Skeletal muscle tissue (tissue), 3 donors: ENCODE measurements at regions not wholly inside any gene's neighbourhood (a gene's known extent, or its start where the extent isn't known, plus 50 kb on each side); places are given as distances from the start of the nearest gene placed in this dataset.

Experiments
- H3K27ac ChIP-seq: one replicate; pipeline ENCODE4 v1.7.0; 2013; ENCODE audit warnings: mild to moderate bottlenecking, low read depth, low read length, inconsistent platforms
- H3K27me3 ChIP-seq, 3 donors: one replicate each; pipeline ENCODE4 v1.7.0; 2013; ENCODE audit warnings: low read length in 3 of 3; ENCODE audit not compliant: control insufficient read depth in 3 of 3, insufficient read depth in 3 of 3
- H3K36me3 ChIP-seq, 3 donors: one replicate each; pipeline ENCODE4 v1.7.0; 2013; ENCODE audit warnings: low read length in 3 of 3; ENCODE audit not compliant: control insufficient read depth in 3 of 3, insufficient read depth in 3 of 3
- H3K4me1 ChIP-seq, 3 donors: one replicate each; pipeline ENCODE4 v1.7.0; 2013; ENCODE audit warnings: low read length in 3 of 3, mild to moderate bottlenecking in 3 of 3; ENCODE audit not compliant: control insufficient read depth in 3 of 3, insufficient read depth in 3 of 3
- H3K4me3 ChIP-seq, 3 donors: one replicate each; pipeline ENCODE4 v1.7.0; 2013; ENCODE audit warnings: low read length in 3 of 3
- H3K9ac ChIP-seq, 3 donors: one replicate each; pipeline ENCODE4 v1.7.0; 2013; ENCODE audit warnings: low read length in 3 of 3, mild to moderate bottlenecking in 3 of 3, moderate library complexity in 2 of 3, low read depth in 1 of 3
- H3K9me3 ChIP-seq, 3 donors: one replicate each; pipeline ENCODE4 v1.7.0; 2013; ENCODE audit warnings: low read length in 3 of 3; ENCODE audit not compliant: control insufficient read depth in 3 of 3
- donor health status: Osteomylitis.

DNA sequence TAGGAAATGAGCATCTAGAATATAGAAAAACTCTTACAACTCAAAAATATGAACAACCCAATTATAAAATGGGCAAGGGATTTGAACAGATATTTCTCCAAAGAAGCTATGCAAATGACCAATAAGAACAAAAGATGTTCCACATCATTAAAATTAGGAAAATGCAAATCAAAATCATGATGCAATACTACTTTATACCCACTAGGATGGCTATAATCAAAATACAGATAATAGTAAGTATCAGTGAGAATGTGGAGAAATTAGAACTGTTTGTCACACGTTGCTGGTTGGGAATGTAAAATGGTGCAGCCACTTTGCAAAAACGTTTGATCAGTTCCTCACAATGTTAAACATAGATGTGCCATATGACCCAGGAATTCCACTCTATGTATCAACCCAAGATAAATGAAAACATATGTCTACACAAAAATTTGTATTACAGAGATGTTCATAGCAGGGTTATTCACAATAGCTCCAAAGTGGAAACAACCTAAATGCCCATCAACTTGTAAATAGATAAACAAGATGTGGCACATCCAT lies 558.4 kb downstream of the SLC4A3 start:
- Histone ChIP-seq H3K9me3 (no peaks in the 10 kb centered on the region), H3K27ac (no peak overlapping the region), H3K4me1 (no peaks in the 10 kb centered on the region), H3K27me3 (no peaks in the 10 kb centered on the region), H3K36me3 (no peaks in the 10 kb centered on the region), H3K4me3 (no peak overlapping the region), H3K9ac (no peak overlapping the region)

- Histone ChIP-seq H3K36me3 (no peaks in the 10 kb centered on the region), H3K27me3 (no peaks in the 10 kb centered on the region), H3K27ac (no peak overlapping the region), H3K4me1 (no peaks in the 10 kb centered on the region), H3K9ac (no peak overlapping the region), H3K9me3 (peaks cover 0 to 4% (median 2%) of the 10 kb centered on the region in 3 donors), H3K4me3 (no peak overlapping the region)
Observed at GRCh38 chr2:220188031-220188430, 560.6 kb downstream of the SLC4A3 start.

DNA sequence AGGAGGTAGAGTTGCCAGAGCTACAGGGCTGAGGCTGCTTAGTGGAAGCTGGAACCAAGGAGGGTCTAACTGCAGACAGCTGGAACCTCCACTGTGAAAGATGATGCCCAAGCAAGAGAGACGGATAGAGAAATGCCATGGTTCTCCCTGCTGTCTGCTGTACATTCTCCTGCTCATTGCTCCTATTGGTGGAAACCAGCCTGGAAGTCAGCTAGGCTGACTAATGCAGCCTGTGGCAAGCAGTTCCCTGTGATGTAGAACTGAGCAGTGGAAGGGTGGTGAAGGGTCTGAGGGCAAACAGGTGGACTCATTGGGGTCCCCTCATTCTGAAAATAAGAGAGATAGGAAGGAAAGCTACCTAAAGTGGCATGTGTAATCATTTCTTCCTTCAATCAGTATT lies 563.6 kb downstream of the SLC4A3 start:
- Histone ChIP-seq H3K9me3 (peaks cover 0 to 4% (median 2%) of the 10 kb centered on the region in 3 donors), H3K4me3 (no peak overlapping the region), H3K27ac (no peak overlapping the region), H3K9ac (no peak overlapping the region), H3K4me1 (no peaks in the 10 kb centered on the region), H3K36me3 (no peaks in the 10 kb centered on the region), H3K27me3 (no peaks in the 10 kb centered on the region)

GRCh38 chr2:220191737-220192136 lies 564.3 kb downstream of the SLC4A3 start:
- Histone ChIP-seq H3K9ac (no peak overlapping the region), H3K36me3 (no peaks in the 10 kb centered on the region), H3K4me3 (no peak overlapping the region), H3K4me1 (no peaks in the 10 kb centered on the region), H3K27me3 (no peaks in the 10 kb centered on the region), H3K27ac (no peak overlapping the region), H3K9me3 (peaks cover 0 to 4% (median 2%) of the 10 kb centered on the region in 3 donors)

DNA sequence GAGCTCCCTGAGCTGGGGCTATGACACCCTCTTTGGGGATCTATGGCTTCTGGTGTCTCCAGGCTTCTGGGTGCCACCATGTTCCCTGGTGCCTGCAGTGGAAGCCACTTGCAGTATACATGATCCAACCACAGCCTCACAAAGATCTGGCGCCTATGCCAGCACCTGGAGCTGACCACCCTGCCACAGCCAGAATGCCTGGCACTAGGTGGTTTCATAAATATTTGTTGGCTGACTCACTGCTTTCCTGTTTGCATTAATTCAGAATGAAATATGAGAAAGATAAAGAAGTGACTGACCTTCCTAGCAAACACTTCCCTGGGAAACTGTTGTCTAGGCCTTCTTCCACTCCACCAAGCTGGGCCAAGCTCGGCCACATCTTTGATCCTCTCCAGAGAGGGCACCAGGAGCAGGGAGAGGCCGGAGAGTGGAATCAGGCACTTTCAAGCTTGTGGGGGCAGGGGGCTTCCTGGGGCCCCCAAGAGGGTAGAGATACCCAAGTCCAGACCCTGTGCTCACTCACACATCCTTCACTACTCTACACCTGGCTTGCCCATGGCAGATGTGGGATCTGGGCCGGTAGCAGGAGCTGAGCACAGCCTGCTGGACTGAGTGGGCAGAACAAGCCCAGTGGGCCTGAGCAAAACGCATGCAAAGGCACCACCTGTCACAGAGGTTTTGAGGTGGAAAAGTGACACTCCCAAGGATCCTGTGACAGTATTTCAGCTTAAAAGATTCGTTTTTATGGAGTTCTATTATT lies 565.7 kb downstream of the SLC4A3 start:
- no peak overlapping the region for H3K9ac ChIP-seq

DNA sequence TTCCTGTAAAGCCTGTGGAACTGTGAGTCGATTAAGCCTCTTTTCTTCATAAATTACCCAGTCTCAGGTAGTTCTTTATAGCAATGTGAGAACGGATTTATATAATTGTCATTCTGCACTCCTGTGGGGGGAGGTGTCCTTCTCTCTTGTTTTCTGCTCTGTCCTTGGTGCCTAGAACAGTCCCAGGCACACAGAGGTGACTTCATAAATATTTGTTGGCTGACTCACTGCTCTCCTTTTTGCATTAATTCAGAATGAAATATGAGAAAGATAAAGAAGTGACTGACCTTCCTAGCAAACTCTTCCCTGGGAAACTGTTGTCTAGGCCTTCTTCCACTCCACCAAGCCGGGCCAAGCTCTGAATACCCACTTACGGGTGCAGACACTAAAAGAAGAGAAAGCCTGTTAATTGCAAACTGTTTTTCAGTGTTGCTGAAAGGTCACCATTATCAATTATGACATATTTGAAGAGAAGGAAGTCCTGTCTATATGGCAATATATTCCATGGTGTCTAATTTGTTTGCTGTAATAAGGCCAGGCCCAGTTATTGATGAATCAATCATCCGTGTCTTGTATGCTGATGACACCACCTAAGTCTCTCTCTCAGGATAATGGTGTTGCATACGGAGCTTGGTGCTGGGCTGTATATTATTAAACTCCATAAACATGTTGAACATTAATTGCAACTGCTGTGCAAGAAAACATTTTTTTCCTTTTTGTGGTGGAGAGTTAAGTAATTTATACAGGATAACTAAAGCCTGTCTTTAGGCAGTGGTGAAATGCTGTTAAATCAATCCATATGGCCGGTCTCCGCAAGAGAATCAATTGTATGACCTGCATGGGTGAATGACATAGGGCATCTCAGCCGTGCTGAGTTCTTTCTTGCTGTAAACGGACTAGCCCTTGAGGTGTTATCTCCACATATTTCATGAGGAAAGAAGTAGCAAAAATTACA lies 567.5 kb downstream of the SLC4A3 start:
- no peak overlapping the region for H3K9ac ChIP-seq
- H3K4me1 ChIP-seq: no peaks in the 10 kb centered on the region
- no peak overlapping the region for H3K27ac ChIP-seq
- H3K4me3 ChIP-seq: no peak overlapping the region
- no peaks in the 10 kb centered on the region for H3K36me3 ChIP-seq
- H3K9me3 ChIP-seq: peaks cover 0 to 4% (median 2%) of the 10 kb centered on the region in 3 donors
- H3K27me3 ChIP-seq: no peaks in the 10 kb centered on the region

More for the DNA sequence above, 565.7 kb downstream of the SLC4A3 start:
- no peaks in the 10 kb centered on the region for H3K27me3 ChIP-seq
- no peak overlapping the region for H3K27ac ChIP-seq
- H3K9me3 ChIP-seq: peaks cover 0 to 4% (median 2%) of the 10 kb centered on the region in 3 donors
- H3K4me1 ChIP-seq: no peaks in the 10 kb centered on the region
- no peak overlapping the region for H3K4me3 ChIP-seq
- H3K36me3 ChIP-seq: no peaks in the 10 kb centered on the region

- no peaks in the 10 kb centered on the region for H3K27me3 ChIP-seq
- no peaks in the 10 kb centered on the region for H3K36me3 ChIP-seq
- no peaks in the 10 kb centered on the region for H3K4me1 ChIP-seq
- no peaks in the 10 kb centered on the region for H3K9me3 ChIP-seq
- H3K27ac ChIP-seq: no peak overlapping the region
- H3K9ac ChIP-seq: no peak overlapping the region
- H3K4me3 ChIP-seq: no peak overlapping the region
Observed at GRCh38 chr2:220198896-220199295, 571.5 kb downstream of the SLC4A3 start.

- Histone ChIP-seq H3K27ac (no peak overlapping the region), H3K27me3 (no peaks in the 10 kb centered on the region), H3K36me3 (no peaks in the 10 kb centered on the region), H3K9ac (no peak overlapping the region), H3K4me3 (no peak overlapping the region), H3K4me1 (no peaks in the 10 kb centered on the region), H3K9me3 (no peaks in the 10 kb centered on the region)
Observed at GRCh38 chr2:220202066-220202465, 574.6 kb downstream of the SLC4A3 start.

- H3K27me3 ChIP-seq: no peaks in the 10 kb centered on the region
- no peaks in the 10 kb centered on the region for H3K4me1 ChIP-seq
- no peak overlapping the region for H3K27ac ChIP-seq
- no peaks in the 10 kb centered on the region for H3K9me3 ChIP-seq
- H3K36me3 ChIP-seq: no peaks in the 10 kb centered on the region
- no peak overlapping the region for H3K9ac ChIP-seq
- H3K4me3 ChIP-seq: no peak overlapping the region
Observed at GRCh38 chr2:220209093-220209492, 581.7 kb downstream of the SLC4A3 start.

DNA sequence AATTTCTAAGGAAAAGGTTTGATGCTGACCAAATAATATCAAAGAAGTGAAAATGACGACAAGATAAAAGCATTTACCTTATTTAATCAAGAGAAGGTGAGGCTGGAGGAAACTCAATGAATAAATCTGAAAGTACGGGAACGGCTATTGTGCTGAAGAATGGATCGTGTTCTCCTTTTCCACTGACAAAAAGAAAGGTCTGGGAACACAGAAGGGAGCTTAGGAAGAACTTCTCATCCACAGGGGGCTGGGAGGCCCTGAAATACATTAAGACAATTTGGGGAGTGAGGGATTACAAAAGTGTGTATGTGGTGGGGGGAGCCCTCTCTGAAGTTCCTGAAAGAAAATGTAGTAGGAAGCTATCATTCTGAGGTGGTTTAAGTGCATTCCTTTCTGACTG lies 582.3 kb downstream of the SLC4A3 start:
- H3K36me3 ChIP-seq: no peaks in the 10 kb centered on the region
- H3K9ac ChIP-seq: no peak overlapping the region
- H3K9me3 ChIP-seq: no peaks in the 10 kb centered on the region
- no peaks in the 10 kb centered on the region for H3K27me3 ChIP-seq
- H3K4me3 ChIP-seq: no peak overlapping the region
- H3K4me1 ChIP-seq: no peaks in the 10 kb centered on the region
- H3K27ac ChIP-seq: no peak overlapping the region
